ENCODE measurements at regions not wholly inside any gene's neighbourhood (a gene's known extent, or its start where the extent isn't known, plus 50 kb on each side); places are given as distances from the start of the nearest gene placed in this dataset.

DNA sequence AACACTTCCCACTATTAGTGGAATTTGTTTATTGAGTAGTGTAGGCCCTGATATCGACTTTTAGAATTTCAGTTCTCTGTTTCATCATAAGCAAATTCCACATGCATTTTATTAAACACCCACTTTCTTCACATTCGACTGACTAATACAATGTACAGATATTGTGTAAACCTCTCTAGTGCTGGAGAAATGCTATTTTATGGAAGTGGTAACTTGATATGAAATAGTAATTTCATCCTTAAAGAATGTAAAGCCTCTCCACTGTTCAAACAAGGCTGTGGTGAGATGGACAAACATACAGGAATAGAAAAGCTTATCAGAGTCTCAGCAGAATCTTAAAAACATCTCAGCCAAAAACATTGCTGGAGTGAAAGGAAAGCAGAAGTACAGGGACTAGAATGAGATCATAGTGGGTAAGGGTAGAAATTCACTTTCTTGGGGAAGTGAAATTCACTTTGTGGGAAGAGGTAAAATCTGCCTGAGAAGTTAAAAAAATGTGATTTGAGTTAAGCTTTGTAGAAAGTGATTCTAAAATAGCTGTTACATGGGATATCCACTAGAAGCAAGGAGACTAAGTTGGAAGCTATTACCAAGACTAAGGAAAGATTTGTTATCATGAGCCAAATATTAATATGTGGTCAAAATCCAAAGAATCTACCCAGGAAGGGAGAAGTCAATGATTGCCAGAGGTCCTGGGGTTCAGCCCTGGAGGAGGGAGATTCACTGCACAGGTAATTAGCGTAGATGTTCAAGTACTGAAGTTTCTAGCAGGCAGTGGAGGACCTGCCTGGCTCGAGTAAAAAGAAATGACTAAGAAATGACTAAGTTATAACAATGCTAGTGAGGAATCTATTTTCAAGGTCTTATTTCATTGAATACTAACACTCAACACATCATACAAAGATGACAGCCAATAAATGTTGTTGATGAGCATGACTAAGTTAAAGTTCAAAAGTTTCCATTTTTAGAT is 398.3 kb upstream of the FAM47C start:
- ChIA-PET POLR2A (no interaction called here), CTCF (no interaction called here)
- no peak for DNase-seq (ENCODE audit: extremely low spot score)

DNA sequence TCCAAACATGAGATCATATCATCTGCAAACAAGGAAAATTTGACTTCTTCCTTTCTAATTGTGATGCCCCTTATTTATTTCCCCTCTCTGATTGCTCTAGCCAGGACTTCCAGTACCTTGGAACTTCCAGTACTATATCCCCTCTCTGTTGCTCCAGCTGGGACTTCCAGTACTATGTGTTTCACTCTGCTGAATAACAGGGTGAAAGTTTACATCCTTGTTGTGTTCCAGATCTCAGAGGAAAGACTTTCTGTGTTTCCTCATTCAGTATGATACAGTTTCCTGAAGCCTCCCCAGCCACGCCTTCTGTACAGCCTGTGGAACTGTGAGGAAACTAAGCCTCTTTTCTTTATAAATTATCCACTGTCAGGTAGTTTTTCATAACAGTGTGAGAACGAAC is 381.3 kb upstream of the FAM47C start:
- no peak for DNase-seq (ENCODE audit: extremely low spot score)
- CTCF ChIA-PET: no interaction called here
- POLR2A ChIA-PET: no interaction called here
- no peak for TF ChIP-seq NFRKB (IDR thresholded peaks at IDR 0.05)
- TF ChIP-seq, protein P1, sequence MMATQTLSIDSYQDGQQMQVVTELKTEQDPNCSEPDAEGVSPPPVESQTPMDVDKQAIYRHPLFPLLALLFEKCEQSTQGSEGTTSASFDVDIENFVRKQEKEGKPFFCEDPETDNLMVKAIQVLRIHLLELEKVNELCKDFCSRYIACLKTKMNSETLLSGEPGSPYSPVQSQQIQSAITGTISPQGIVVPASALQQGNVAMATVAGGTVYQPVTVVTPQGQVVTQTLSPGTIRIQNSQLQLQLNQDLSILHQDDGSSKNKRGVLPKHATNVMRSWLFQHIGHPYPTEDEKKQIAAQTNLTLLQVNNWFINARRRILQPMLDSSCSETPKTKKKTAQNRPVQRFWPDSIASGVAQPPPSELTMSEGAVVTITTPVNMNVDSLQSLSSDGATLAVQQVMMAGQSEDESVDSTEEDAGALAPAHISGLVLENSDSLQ (IDR thresholded peaks at IDR 0.05): no peak
- no peak for TF ChIP-seq FOXM1 (IDR thresholded peaks at IDR 0.05; ENCODE audit: borderline replicate concordance)
- no peak for TF ChIP-seq L3MBTL2 (conservative IDR thresholded peaks at IDR 0.05)
- no peak for TF ChIP-seq SUZ12 (IDR thresholded peaks at IDR 0.05)
- no peak for TF ChIP-seq FOXK2 (IDR thresholded peaks at IDR 0.05)
- TF ChIP-seq ELF4 (IDR thresholded peaks at IDR 0.05): no peak
- TF ChIP-seq SP1 (IDR thresholded peaks at IDR 0.05): no peak
- no peak for TF ChIP-seq HDGF (IDR thresholded peaks at IDR 0.05; ENCODE audit: borderline replicate concordance)
- TF ChIP-seq TARDBP (IDR thresholded peaks at IDR 0.05): no peak
- no peak for TF ChIP-seq ZNF384 (IDR thresholded peaks at IDR 0.05)
- no peak for TF ChIP-seq BHLHE40 (IDR thresholded peaks at IDR 0.05; ENCODE audit: borderline replicate concordance)
- TF ChIP-seq CTBP1 (IDR thresholded peaks at IDR 0.05; ENCODE audit: borderline replicate concordance): no peak
- TF ChIP-seq FOXA1 (IDR thresholded peaks at IDR 0.05): no peak
- no peak for TF ChIP-seq LEF1 (IDR thresholded peaks at IDR 0.05; ENCODE audit: borderline replicate concordance)
- TF ChIP-seq ARNT (IDR thresholded peaks at IDR 0.05): no peak

More for the DNA sequence above, 398.3 kb upstream of the FAM47C start:
- TF ChIP-seq CTBP1 (IDR thresholded peaks at IDR 0.05; ENCODE audit: borderline replicate concordance): no peak

DNA sequence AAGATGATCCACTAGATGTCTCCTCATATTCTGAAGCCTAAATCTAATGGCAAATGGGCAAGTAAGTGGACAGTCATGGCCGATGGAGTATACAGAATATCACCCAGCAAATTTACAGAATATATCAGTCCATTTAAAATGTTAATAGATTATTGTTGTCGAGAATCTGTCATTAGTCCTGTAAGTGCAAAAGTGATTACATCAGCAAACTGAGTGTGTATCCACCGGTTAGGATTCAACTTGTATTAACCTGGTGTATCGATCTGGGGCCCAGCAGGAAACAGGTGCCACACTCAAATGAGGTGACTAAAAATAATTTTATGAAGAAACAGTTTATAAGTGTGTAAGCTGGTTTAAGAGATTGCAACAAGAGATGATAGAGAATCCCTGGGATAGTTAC is 367.9 kb upstream of the FAM47C start:
- POLR2A ChIA-PET: no interaction called here
- TF ChIP-seq SP1 (IDR thresholded peaks at IDR 0.05) (no peak), ELF4 (IDR thresholded peaks at IDR 0.05) (no peak), FOXK2 (IDR thresholded peaks at IDR 0.05) (no peak), FOXA1 (IDR thresholded peaks at IDR 0.05) (no peak), FOXM1 (IDR thresholded peaks at IDR 0.05; ENCODE audit: borderline replicate concordance) (no peak), BHLHE40 (IDR thresholded peaks at IDR 0.05; ENCODE audit: borderline replicate concordance) (no peak), SUZ12 (IDR thresholded peaks at IDR 0.05) (no peak), CTBP1 (IDR thresholded peaks at IDR 0.05; ENCODE audit: borderline replicate concordance) (no peak), LEF1 (IDR thresholded peaks at IDR 0.05; ENCODE audit: borderline replicate concordance) (no peak), NFRKB (IDR thresholded peaks at IDR 0.05) (no peak), ARNT (IDR thresholded peaks at IDR 0.05) (no peak), ZNF384 (IDR thresholded peaks at IDR 0.05) (no peak), TARDBP (IDR thresholded peaks at IDR 0.05) (no peak), L3MBTL2 (conservative IDR thresholded peaks at IDR 0.05) (no peak), HDGF (IDR thresholded peaks at IDR 0.05; ENCODE audit: borderline replicate concordance) (no peak)
- TF ChIP-seq, protein P1 (IDR thresholded peaks at IDR 0.05): no peak
- CTCF ChIA-PET: no interaction called here
- no peak for DNase-seq (ENCODE audit: extremely low spot score)

DNA sequence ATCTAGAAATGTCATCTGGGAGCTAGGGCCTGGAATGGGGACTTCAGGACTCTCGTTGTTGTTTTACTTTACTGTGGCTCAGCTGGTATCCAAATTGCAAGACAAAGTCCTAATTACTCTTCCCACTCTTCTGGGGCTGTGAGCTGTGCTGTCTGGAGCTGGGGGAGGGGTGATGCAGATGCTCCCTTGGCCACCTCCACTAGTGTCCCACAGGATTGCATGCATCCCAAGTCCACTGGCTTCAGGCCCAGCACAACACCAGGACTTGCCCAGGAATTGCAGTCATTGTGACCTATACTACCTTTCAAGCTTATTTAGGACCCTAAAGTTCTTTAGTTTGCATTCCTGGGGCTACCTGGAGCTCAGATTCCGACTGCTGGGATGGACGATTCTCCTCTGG is 366.1 kb upstream of the FAM47C start:
- TF ChIP-seq SUZ12 (IDR thresholded peaks at IDR 0.05): no peak
- TF ChIP-seq, protein P1 (IDR thresholded peaks at IDR 0.05): no peak
- no peak for TF ChIP-seq NFRKB (IDR thresholded peaks at IDR 0.05)
- no peak for TF ChIP-seq LEF1 (IDR thresholded peaks at IDR 0.05; ENCODE audit: borderline replicate concordance)
- TF ChIP-seq L3MBTL2 (conservative IDR thresholded peaks at IDR 0.05): no peak
- TF ChIP-seq FOXK2 (IDR thresholded peaks at IDR 0.05): no peak
- no peak for DNase-seq (ENCODE audit: extremely low spot score)
- ChIA-PET CTCF (no interaction called here), POLR2A (no interaction called here)

DNA sequence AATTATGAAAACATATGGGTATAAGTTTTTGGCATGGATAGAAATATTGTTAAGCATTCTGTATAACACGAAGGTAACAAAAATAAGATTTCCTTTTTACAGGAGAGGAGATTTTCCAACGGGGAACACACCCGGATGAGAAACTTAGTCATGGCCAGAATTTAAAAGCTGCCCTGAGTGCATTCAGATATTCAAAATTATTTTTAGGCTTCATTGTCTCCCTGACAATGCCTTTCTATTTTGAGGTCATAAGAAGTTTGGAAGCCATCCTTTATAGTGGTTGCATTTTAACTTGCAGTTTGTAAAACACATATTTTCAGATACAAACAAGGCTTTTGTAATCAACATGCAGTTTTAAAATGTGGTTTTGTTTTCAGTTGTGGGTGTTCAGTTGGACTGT is 357.5 kb upstream of the FAM47C start:
- TF ChIP-seq TARDBP (IDR thresholded peaks at IDR 0.05): no peak
- no peak for TF ChIP-seq BHLHE40 (IDR thresholded peaks at IDR 0.05; ENCODE audit: borderline replicate concordance)
- TF ChIP-seq FOXM1 (IDR thresholded peaks at IDR 0.05; ENCODE audit: borderline replicate concordance): no peak
- TF ChIP-seq ARNT (IDR thresholded peaks at IDR 0.05): no peak
- no peak for TF ChIP-seq ELF4 (IDR thresholded peaks at IDR 0.05)
- TF ChIP-seq LEF1 (IDR thresholded peaks at IDR 0.05; ENCODE audit: borderline replicate concordance): no peak
- no peak for TF ChIP-seq SUZ12 (IDR thresholded peaks at IDR 0.05)
- CTCF ChIA-PET: no interaction called here
- POLR2A ChIA-PET: no interaction called here
- no peak for DNase-seq (ENCODE audit: extremely low spot score)

DNA sequence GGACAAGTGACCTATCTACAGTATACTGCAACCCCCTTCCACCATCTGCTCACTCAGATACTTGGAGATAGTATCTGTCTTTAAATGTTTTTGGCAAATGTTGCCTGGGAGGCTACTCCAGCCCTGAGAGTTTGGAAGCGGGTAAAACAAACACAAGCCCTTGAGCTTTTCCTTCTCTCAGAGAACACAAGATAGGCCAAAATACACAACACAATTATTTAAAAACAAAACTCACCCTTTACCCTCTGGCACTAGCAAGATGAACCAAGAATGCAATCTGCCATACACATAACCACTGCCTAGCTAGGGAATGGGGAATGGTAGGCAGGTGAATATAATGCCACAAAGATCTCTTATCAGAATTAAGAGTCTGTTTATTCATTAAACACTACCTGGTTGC is 324.7 kb upstream of the FAM47C start:
- CTCF ChIA-PET: no interaction called here
- POLR2A ChIA-PET: no interaction called here
- TF ChIP-seq CTBP1 (IDR thresholded peaks at IDR 0.05; ENCODE audit: borderline replicate concordance) (no peak), FOXA1 (IDR thresholded peaks at IDR 0.05) (no peak), FOXK2 (IDR thresholded peaks at IDR 0.05) (no peak), FOXM1 (IDR thresholded peaks at IDR 0.05; ENCODE audit: borderline replicate concordance) (no peak), ARNT (IDR thresholded peaks at IDR 0.05) (no peak), SP1 (IDR thresholded peaks at IDR 0.05) (no peak), NFRKB (IDR thresholded peaks at IDR 0.05) (no peak), TARDBP (IDR thresholded peaks at IDR 0.05) (no peak), BHLHE40 (IDR thresholded peaks at IDR 0.05; ENCODE audit: borderline replicate concordance) (no peak), SUZ12 (IDR thresholded peaks at IDR 0.05) (no peak)
- TF ChIP-seq, protein P1 (IDR thresholded peaks at IDR 0.05): no peak
- no peak for DNase-seq (ENCODE audit: extremely low spot score)
